Tibial nerve (tissue), 4 donors: ENCODE measurements at regions not wholly inside any gene's neighbourhood (a gene's known extent, or its start where the extent isn't known, plus 50 kb on each side); places are given as distances from the start of the nearest gene placed in this dataset.

Experiments used
- EP300 ChIP-seq, 2 donors: sonication (generic); formaldehyde crosslinking; IDR thresholded peaks; one replicate each; pipeline ENCODE4 v1.6.1; 2017; ENCODE audit warnings: antibody characterized with exemption in 2 of 2, mild to moderate bottlenecking in 1 of 2
- POLR2A ChIP-seq, 2 donors: fragments of 450-650 bp; IDR thresholded peaks; one replicate each; pipeline ENCODE4 v1.6.1; 2017; ENCODE audit warnings: antibody characterized with exemption in 2 of 2, mild to moderate bottlenecking in 2 of 2, moderate library complexity in 2 of 2
- TF ChIP-seq, protein P1 (sequence below), 5 experiments: fragments of 200-600 bp in 3 of 5; fragments of 450-650 bp in 2 of 5; sonication (generic) in 3 of 5; IDR thresholded peaks; one replicate each; pipeline ENCODE4 v1.5.1; 2016 to 2019; ENCODE audit warnings: antibody characterized with exemption in 5 of 5, mild to moderate bottlenecking in 3 of 5, moderate library complexity in 2 of 5

DNA sequence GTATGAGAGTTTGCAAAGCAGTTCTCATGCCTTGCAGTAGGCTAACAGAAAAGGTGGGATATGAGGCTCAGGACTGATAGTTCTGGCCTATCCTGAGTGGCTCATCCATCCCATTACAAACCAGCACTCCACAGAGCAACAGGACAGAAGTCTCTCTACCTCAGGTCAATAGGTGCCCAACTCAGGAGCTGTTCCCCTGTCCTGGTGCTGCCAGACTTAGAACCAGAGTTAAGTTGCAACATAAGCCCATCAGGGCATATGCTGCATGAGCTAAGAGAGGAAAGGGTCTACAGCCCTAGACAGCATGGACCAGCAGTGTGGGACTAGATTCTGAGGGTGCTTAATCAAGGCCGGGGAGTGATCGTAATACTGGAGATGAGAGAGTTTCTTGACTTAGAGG lies 104.8 kb upstream of the ECI2 start:
- TF ChIP-seq, protein P1, sequence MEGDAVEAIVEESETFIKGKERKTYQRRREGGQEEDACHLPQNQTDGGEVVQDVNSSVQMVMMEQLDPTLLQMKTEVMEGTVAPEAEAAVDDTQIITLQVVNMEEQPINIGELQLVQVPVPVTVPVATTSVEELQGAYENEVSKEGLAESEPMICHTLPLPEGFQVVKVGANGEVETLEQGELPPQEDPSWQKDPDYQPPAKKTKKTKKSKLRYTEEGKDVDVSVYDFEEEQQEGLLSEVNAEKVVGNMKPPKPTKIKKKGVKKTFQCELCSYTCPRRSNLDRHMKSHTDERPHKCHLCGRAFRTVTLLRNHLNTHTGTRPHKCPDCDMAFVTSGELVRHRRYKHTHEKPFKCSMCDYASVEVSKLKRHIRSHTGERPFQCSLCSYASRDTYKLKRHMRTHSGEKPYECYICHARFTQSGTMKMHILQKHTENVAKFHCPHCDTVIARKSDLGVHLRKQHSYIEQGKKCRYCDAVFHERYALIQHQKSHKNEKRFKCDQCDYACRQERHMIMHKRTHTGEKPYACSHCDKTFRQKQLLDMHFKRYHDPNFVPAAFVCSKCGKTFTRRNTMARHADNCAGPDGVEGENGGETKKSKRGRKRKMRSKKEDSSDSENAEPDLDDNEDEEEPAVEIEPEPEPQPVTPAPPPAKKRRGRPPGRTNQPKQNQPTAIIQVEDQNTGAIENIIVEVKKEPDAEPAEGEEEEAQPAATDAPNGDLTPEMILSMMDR (IDR thresholded peaks at IDR 0.05): no peak
- TF ChIP-seq POLR2A (IDR thresholded peaks at IDR 0.05) (no peak), EP300 (IDR thresholded peaks at IDR 0.05) (no peak)
